ENCODE measurements at regions not wholly inside any gene's neighbourhood (a gene's known extent, or its start where the extent isn't known, plus 50 kb on each side); places are given as distances from the start of the nearest gene placed in this dataset.
"Not testable (repeated sequence)": the region's sequence is repeated elsewhere in the genome, so short reads cannot be mapped to it uniquely, and the experiment has no call there.

DNA sequence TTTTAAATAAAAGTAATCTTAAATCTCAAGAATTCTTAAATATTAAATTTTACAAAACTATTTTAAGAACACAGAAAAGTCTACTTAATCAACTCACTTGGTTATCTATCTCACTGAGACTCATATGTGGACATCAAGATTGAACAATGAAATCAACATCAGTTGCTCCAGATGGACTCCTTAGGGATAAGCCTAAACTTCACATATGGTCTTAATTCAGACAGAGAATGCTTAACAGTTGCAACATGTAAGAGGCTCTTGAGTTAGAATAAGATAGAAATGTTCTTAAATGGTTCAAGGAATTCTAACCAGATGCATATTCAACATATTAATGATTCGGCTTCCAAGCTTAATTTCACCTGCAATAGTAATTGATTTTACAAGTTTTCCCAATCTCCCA is 1730.9 kb downstream of the PCDH9 start:
- Histone ChIP-seq H3K27ac (no peak overlapping the region), H3K4me3 (no peak overlapping the region), H3K4me1 (replicated peaks) (no peaks in the 10 kb centered on the region), H3K36me3 (no peaks in the 10 kb centered on the region), H3K9me3 (no peaks in the 10 kb centered on the region), H3K27me3 (replicated peaks; ENCODE audit: insufficient read depth) (no peaks in the 10 kb centered on the region)
- WGBS: 88% methylated on average over 1 of the region's 1 CpG
- DNase-seq (ENCODE audit: low spot score): no peak
- TF ChIP-seq POLR2A (IDR thresholded peaks at IDR 0.05) (no peak), POLR2AphosphoS5 (IDR thresholded peaks at IDR 0.05) (no peak)
- TF ChIP-seq, protein P1, sequence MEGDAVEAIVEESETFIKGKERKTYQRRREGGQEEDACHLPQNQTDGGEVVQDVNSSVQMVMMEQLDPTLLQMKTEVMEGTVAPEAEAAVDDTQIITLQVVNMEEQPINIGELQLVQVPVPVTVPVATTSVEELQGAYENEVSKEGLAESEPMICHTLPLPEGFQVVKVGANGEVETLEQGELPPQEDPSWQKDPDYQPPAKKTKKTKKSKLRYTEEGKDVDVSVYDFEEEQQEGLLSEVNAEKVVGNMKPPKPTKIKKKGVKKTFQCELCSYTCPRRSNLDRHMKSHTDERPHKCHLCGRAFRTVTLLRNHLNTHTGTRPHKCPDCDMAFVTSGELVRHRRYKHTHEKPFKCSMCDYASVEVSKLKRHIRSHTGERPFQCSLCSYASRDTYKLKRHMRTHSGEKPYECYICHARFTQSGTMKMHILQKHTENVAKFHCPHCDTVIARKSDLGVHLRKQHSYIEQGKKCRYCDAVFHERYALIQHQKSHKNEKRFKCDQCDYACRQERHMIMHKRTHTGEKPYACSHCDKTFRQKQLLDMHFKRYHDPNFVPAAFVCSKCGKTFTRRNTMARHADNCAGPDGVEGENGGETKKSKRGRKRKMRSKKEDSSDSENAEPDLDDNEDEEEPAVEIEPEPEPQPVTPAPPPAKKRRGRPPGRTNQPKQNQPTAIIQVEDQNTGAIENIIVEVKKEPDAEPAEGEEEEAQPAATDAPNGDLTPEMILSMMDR (IDR thresholded peaks at IDR 0.05): no peak
- intact Hi-C loops (cut with DNase I): no loop called here

DNA sequence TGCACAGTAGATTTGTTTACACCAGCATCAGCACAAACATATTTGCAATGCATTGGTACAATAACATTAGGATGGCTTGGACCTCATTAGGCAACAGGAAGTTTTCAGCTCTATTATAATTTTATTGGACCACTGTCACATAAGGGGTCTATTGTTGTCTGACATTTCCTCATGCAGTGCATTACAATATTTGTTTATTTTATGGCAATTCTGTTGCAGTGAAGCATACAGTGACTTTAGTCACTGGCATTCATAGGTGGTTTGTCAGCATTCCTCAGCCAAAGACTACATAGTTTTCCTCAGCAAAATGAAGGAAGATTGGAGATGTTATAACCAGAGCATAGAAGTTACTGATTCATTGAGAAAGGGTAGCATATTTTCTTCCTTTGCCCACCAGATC is 1732.9 kb downstream of the PCDH9 start:
- H3K4me3 ChIP-seq: no peak overlapping the region
- H3K4me1 ChIP-seq (replicated peaks): no peaks in the 10 kb centered on the region
- intact Hi-C loops (cut with DNase I): no loop called here
- DNase-seq (ENCODE audit: low spot score): no peak
- H3K27me3 ChIP-seq (replicated peaks; ENCODE audit: insufficient read depth): no peaks in the 10 kb centered on the region
- H3K9me3 ChIP-seq: no peaks in the 10 kb centered on the region
- no peaks in the 10 kb centered on the region for H3K36me3 ChIP-seq
- TF ChIP-seq POLR2AphosphoS5 (IDR thresholded peaks at IDR 0.05): no peak
- no peak for TF ChIP-seq POLR2A (IDR thresholded peaks at IDR 0.05)
- TF ChIP-seq, protein P1 (IDR thresholded peaks at IDR 0.05): no peak
- no peak overlapping the region for H3K27ac ChIP-seq

DNA sequence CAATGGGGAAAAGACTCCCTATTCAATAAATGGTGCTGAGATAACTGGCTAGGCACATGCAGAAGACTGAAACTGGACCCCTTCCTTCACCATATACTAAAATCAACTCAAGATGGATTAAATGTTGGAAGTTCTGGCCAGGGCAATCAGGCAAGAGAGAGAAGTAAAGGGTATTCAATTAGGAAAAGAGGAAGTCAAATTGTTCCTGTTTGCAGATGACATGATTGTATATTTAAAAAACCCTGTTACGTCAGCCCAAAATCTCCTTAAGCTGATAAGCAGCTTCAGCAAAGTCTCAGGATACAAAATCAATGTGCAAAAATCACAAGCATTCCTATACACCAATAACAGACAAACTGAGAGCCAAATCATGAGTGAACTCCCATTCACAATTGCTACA is 1739.4 kb downstream of the PCDH9 start:
- DNase-seq (ENCODE audit: low spot score); H3K9me3 ChIP-seq; H3K4me3 ChIP-seq; H3K4me1 ChIP-seq (replicated peaks); H3K27ac ChIP-seq; H3K27me3 ChIP-seq (replicated peaks; ENCODE audit: insufficient read depth); H3K36me3 ChIP-seq; intact Hi-C loops (cut with DNase I): not testable (repeated sequence)
- WGBS: 86% methylated on average over 1 of the region's 1 CpG

DNA sequence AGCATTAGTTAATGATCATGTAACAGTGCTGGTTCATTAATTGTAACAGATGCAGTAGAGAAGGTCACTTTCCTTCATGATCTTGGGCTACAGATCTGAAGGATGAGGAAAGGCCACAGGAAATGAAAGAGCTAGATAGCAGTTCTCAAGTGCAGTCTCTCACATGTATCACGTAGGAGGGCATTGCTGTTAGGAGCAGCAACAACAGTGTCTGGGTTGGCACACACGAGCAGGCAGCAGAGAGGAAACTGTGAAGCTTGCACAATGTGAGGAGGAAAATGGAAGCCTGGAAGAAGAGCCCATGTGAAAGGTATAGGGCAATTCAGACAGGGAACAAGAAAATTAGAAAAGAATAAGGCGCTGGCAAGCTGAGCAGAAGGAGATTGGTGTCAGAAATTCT is 1741.5 kb downstream of the PCDH9 start:
- intact Hi-C loops (cut with DNase I): no loop called here
- TF ChIP-seq POLR2A (IDR thresholded peaks at IDR 0.05): no peak
- TF ChIP-seq, protein P1 (IDR thresholded peaks at IDR 0.05): no peak
- no peak for TF ChIP-seq POLR2AphosphoS5 (IDR thresholded peaks at IDR 0.05)

DNA sequence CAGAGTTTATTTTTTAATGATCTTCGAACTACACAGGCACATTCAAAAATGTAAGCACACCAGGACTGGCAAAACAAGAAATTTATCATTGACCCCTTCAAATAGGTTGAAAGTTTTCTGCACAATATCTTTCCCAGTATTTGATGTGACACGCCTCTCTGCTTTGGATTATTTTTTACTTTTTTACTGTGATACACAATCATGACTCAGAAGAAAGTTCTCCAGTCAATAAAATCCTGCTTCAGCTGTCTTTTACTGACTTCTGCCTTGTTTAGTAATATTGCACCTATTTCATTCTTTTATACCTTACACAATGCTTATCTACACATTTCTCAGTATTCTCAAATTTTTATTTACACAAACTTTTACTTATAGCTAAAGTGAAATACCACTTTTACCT is 1750.4 kb downstream of the PCDH9 start:
- no peak for DNase-seq (ENCODE audit: low spot score)
- WGBS: 64% methylated on average over 2 of the region's 2 CpGs

More for the DNA sequence above, 1741.5 kb downstream of the PCDH9 start:
- Histone ChIP-seq H3K27me3 (replicated peaks; ENCODE audit: insufficient read depth) (no peaks in the 10 kb centered on the region), H3K4me1 (replicated peaks) (no peaks in the 10 kb centered on the region), H3K4me3 (no peak overlapping the region), H3K9me3 (no peaks in the 10 kb centered on the region), H3K27ac (no peak overlapping the region), H3K36me3 (no peaks in the 10 kb centered on the region)
- no peak for DNase-seq (ENCODE audit: low spot score)
- 62% methylated on average over 3 of the region's 3 CpGs for WGBS

More for the DNA sequence above, 1750.4 kb downstream of the PCDH9 start:
- TF ChIP-seq POLR2A (IDR thresholded peaks at IDR 0.05) (no peak), POLR2AphosphoS5 (IDR thresholded peaks at IDR 0.05) (no peak)
- TF ChIP-seq, protein P1 (IDR thresholded peaks at IDR 0.05): no peak
- no peaks in the 10 kb centered on the region for H3K9me3 ChIP-seq
- intact Hi-C loops (cut with DNase I): no loop called here
- no peaks in the 10 kb centered on the region for H3K36me3 ChIP-seq
- H3K4me3 ChIP-seq: no peak overlapping the region
- no peak overlapping the region for H3K27ac ChIP-seq
- no peaks in the 10 kb centered on the region for H3K27me3 ChIP-seq (replicated peaks; ENCODE audit: insufficient read depth)
- no peaks in the 10 kb centered on the region for H3K4me1 ChIP-seq (replicated peaks)

Measured in prostate gland (tissue), 2 donors.